Keratinocyte (primary cell): ENCODE measurements at regions not wholly inside any gene's neighbourhood (a gene's known extent, or its start where the extent isn't known, plus 50 kb on each side); places are given as distances from the start of the nearest gene placed in this dataset.

Source experiments
- CTCF ChIP-seq, 3 experiments: IDR thresholded peaks in 1 of 3; conservative IDR thresholded peaks in 1 of 3; optimal IDR thresholded peaks in 1 of 3; 2 replicates in 2 of 3; 3 replicates in 1 of 3; pipeline versions ENCODE3 to v1.5.1; 2011; ENCODE audit warnings: low read length in 3 of 3, mild to moderate bottlenecking in 3 of 3, moderate library complexity in 2 of 3, control low read depth in 1 of 3, inconsistent platforms in 1 of 3; ENCODE audit not compliant: insufficient read depth in 2 of 3; ENCODE audit errors: extremely low read depth in 1 of 3
- EZH2 ChIP-seq: IDR thresholded peaks from one replicate; pipeline ENCODE4 v1.6.1; 2012; ENCODE audit warnings: inconsistent platforms, mild to moderate bottlenecking, low read length, moderate library complexity

GRCh38 chr4:115850799-115851509 is 737.5 kb upstream of the NDST4 start:
- TF ChIP-seq CTCF (optimal IDR thresholded peaks at IDR 0.05 in 1 of 3, IDR thresholded peaks at IDR 0.05 in 1 of 3, conservative IDR thresholded peaks at IDR 0.05 in 1 of 3; ENCODE audit: extremely low read depth in 1 of 3, insufficient read depth in 2 of 3, low read length in 3 of 3) = no peak
- TF ChIP-seq EZH2 = no peak
